ENCODE measurements at regions not wholly inside any gene's neighbourhood (a gene's known extent, or its start where the extent isn't known, plus 50 kb on each side); places are given as distances from the start of the nearest gene placed in this dataset.

GRCh38 chr7:112946350-112946749 is 140.3 kb downstream of the GPR85 start (continued):
- no peak for TF ChIP-seq BRCA1 (IDR thresholded peaks at IDR 0.05; ENCODE audit: low read depth, low read length)
- no peak for TF ChIP-seq FOSL1 (IDR thresholded peaks at IDR 0.05; ENCODE audit: insufficient read depth, low read depth, low read length)
- TF ChIP-seq RFX5 (IDR thresholded peaks at IDR 0.05; ENCODE audit: borderline replicate concordance, low read depth, low read length), result no peak
- TF ChIP-seq NRF1 (IDR thresholded peaks at IDR 0.05; ENCODE audit: low read depth, low read length), result no peak
